ENCODE measurements at regions not wholly inside any gene's neighbourhood (a gene's known extent, or its start where the extent isn't known, plus 50 kb on each side); places are given as distances from the start of the nearest gene placed in this dataset.

GRCh38 chr2:6580982-6581381 lies 284.7 kb downstream of the CMPK2 start:
- TF ChIP-seq CTCF (IDR thresholded peaks at IDR 0.05) (no peak), EZH2phosphoT487 (IDR thresholded peaks at IDR 0.05) (no peak), EZH2 (IDR thresholded peaks at IDR 0.05) (no peak)

All from neural progenitor cell (in vitro differentiated cells).